Gastroesophageal sphincter (tissue), 4 donors: ENCODE measurements at regions not wholly inside any gene's neighbourhood (a gene's known extent, or its start where the extent isn't known, plus 50 kb on each side); places are given as distances from the start of the nearest gene placed in this dataset.
A peak's percentile ranks its signal among the peaks of the same experiment; 100 is the strongest.

Source experiments
- ATAC-seq: fragments of 150-250 bp; one replicate; pipeline ENCODE4 v1.9.1; 2016; ENCODE audit warnings: mild to moderate bottlenecking, moderate library complexity
- H3K27ac ChIP-seq, 4 donors: fragments of 200-600 bp; sonication (generic) in 3 of 4; 1 replicate in 3 of 4; 2 replicates in 1 of 4; pipeline ENCODE4 v1.5.1; 2016 to 2019
- H3K27me3 ChIP-seq: fragments of 200-600 bp; sonication (generic); one replicate; pipeline ENCODE4 v1.5.1; 2019
- H3K36me3 ChIP-seq, 2 donors: fragments of 200-600 bp; sonication (generic); one replicate each; pipeline ENCODE4 v1.5.1; 2019; ENCODE audit warnings: control low read depth in 1 of 2
- H3K4me1 ChIP-seq, 3 donors: fragments of 200-600 bp; sonication (generic); 1 replicate in 2 of 3; 2 replicates in 1 of 3; pipeline ENCODE4 v1.5.1; 2016 to 2019; ENCODE audit warnings: control low read depth in 2 of 3
- H3K4me3 ChIP-seq, 2 donors: fragments of 200-600 bp; sonication (generic); one replicate each; pipeline ENCODE4 v1.5.1; 2019; ENCODE audit warnings: mild to moderate bottlenecking in 1 of 2, moderate library complexity in 1 of 2
- H3K9me3 ChIP-seq, 3 donors: fragments of 200-600 bp; sonication (generic); one replicate each; pipeline ENCODE4 v1.5.1; 2017 to 2019; ENCODE audit warnings: control low read depth in 2 of 3
- EP300 ChIP-seq: sonication (generic); formaldehyde crosslinking; IDR thresholded peaks from one replicate; pipeline ENCODE4 v1.6.1; 2017; ENCODE audit warnings: antibody characterized with exemption, mild to moderate bottlenecking
- POLR2A ChIP-seq, 2 donors: fragments of 450-650 bp; IDR thresholded peaks; one replicate each; pipeline ENCODE4 v1.6.1; 2017; ENCODE audit warnings: antibody characterized with exemption in 2 of 2, mild to moderate bottlenecking in 2 of 2, moderate library complexity in 1 of 2
- POLR2AphosphoS5 ChIP-seq: sonication (generic); formaldehyde crosslinking; IDR thresholded peaks from one replicate; pipeline ENCODE4 v1.6.1; 2017; ENCODE audit warnings: antibody characterized with exemption
- WGBS, 2 donors: methylation state at CpG; one replicate each; pipeline ENCODE4 v1.1.5; 2018; ENCODE audit warnings: low coverage in 1 of 2; 5-methylcytosine and 5-hydroxymethylcytosine counted together
- TF ChIP-seq, protein P1 (sequence below), 4 experiments: fragments of 200-600 bp in 2 of 4; fragments of 450-650 bp in 2 of 4; sonication (generic) in 1 of 4; IDR thresholded peaks; one replicate each; pipeline ENCODE4 v1.5.1; 2017 to 2019; ENCODE audit warnings: antibody characterized with exemption in 4 of 4, mild to moderate bottlenecking in 2 of 4, moderate library complexity in 2 of 4

DNA sequence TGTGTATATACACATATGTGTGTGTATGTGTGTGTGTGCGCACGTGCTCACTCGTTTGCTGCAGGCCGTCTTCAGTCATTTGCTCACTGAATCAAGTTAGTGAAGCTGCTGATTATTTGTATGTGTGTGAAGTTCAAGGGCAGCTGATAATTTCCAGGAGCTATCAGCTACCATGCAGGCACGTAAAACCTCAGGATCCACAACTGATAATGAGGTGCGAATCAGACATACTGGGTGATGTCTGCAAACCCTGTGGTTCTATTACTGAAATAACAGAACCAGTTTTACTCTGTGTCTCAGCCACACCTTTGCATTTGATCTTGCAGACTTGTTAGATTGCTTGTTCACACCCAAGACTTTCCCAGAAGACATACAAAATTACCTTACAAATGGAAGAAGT is 257.6 kb downstream of the TAF11L14 start:
- Histone ChIP-seq H3K27ac (no peak overlapping the region), H3K9me3 (no peaks in the 10 kb centered on the region), H3K4me1 (no peaks in the 10 kb centered on the region), H3K36me3 (no peaks in the 10 kb centered on the region), H3K4me3 (no peak overlapping the region), H3K27me3 (no peaks in the 10 kb centered on the region)
- ATAC-seq = no peak
- WGBS, 2 donors = 53 to 81% methylated on average over 6 of the region's 6 CpGs
- TF ChIP-seq POLR2AphosphoS5 = no peak
- TF ChIP-seq EP300 = no peak
- TF ChIP-seq, protein P1, sequence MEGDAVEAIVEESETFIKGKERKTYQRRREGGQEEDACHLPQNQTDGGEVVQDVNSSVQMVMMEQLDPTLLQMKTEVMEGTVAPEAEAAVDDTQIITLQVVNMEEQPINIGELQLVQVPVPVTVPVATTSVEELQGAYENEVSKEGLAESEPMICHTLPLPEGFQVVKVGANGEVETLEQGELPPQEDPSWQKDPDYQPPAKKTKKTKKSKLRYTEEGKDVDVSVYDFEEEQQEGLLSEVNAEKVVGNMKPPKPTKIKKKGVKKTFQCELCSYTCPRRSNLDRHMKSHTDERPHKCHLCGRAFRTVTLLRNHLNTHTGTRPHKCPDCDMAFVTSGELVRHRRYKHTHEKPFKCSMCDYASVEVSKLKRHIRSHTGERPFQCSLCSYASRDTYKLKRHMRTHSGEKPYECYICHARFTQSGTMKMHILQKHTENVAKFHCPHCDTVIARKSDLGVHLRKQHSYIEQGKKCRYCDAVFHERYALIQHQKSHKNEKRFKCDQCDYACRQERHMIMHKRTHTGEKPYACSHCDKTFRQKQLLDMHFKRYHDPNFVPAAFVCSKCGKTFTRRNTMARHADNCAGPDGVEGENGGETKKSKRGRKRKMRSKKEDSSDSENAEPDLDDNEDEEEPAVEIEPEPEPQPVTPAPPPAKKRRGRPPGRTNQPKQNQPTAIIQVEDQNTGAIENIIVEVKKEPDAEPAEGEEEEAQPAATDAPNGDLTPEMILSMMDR (IDR thresholded peaks at IDR 0.05) = no peak
- no peak for TF ChIP-seq POLR2A (IDR thresholded peaks at IDR 0.05)

DNA sequence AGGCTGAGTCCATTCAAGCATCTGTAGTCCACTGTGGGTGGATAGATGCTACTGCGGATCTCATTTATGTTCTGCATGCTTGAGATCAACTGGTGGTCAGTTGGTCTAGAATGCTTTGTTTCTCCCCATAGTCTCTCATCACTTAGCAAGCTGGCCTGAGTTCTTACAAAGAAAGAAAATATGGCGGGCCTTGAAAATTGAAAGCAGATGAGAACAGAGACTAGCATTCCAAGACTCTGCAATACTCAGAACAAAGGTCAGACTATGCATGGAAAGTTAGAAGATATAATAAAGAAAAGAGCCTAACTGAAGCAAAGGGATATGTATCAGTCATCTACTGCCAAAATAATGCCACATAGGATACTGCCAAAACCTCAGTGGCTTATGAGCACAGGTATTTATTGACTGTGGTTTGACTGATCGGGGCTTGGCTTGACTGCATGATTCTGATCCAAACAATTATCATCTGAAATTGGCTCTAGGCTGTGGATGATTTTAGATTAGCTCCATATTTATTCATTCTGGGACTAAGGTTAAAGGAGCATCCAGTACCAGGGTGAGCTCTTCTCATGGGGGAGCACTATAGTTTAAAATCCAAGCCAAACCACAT is 258.9 kb downstream of the TAF11L14 start:
- TF ChIP-seq, protein P1 (IDR thresholded peaks at IDR 0.05) = no peak
- no peak for TF ChIP-seq EP300
- TF ChIP-seq POLR2AphosphoS5 = no peak
- 93 to 96% methylated on average over 3 of the region's 3 CpGs for WGBS, 2 donors
- ATAC-seq = no peak
- Histone ChIP-seq H3K4me1 (no peaks in the 10 kb centered on the region), H3K27ac (no peak overlapping the region), H3K9me3 (no peaks in the 10 kb centered on the region), H3K36me3 (no peaks in the 10 kb centered on the region), H3K27me3 (no peaks in the 10 kb centered on the region), H3K4me3 (no peak overlapping the region)

DNA sequence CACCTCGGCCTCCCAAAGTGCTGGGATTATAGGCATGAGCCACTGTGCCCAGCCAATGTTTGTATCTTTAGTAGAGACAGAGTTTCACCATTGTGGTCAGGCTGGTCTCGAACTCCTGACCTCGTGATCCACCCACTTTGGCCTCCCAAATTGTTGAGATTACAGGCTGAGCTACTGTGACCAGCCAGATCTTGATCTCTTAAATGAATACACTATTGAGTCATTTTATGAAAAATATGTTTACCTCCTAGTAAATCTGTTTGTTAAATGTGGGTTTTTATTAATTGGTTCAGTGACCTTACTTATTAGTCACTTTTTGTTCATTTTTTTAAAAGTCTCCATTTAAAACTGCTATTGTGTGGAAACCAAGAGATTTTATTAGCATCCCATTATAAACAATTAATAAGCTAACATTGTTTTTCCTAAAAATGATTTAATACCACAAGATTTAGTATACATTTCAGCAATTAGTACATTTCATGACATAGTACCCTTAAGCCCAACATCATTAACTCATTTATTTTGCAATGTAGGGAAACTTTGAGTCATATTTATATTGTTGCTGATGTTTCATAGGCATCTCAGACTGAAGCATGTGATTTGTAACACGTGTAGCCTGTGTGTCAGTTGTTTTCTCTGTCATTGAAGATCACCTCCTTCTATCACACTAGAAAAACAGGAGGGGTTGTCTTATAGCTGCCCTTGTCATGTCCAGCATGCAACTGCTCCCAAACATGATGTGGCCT is 261.2 kb downstream of the TAF11L14 start:
- H3K27ac ChIP-seq = no peak overlapping the region
- ATAC-seq = no peak
- WGBS, 2 donors = 67 to 84% methylated on average over 3 to 4 of the region's 4 CpGs

DNA sequence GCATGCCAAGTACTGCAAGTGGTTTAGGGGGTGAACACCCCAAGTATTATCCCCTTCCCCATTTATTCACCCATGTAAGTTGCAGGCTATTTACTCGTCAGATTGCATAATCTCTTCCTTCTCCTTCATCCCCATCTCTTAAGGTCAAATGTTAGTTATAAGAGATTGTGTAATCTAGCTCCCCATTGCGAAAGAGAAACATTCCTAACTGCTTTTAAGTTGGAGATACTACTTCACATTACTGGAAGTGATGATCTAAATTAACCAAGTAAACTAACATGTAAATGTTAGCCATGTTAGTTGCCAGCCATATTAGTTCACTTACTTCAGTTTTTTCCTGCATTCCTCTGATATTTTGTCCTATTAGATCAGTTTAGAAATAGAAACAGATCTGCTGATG is 262.3 kb downstream of the TAF11L14 start:
- Histone ChIP-seq H3K27me3 (no peaks in the 10 kb centered on the region), H3K4me3 (no peak overlapping the region), H3K27ac (no peak overlapping the region), H3K9me3 (no peaks in the 10 kb centered on the region), H3K4me1 (no peaks in the 10 kb centered on the region), H3K36me3 (no peaks in the 10 kb centered on the region)
- WGBS, 2 donors = 61 to 68% methylated on average over 2 of the region's 2 CpGs
- TF ChIP-seq POLR2AphosphoS5 = no peak
- TF ChIP-seq, protein P1 (IDR thresholded peaks at IDR 0.05) = no peak
- no peak for TF ChIP-seq EP300
- TF ChIP-seq POLR2A (IDR thresholded peaks at IDR 0.05) = no peak
- ATAC-seq = peak; percentile 46

More for the DNA sequence above, 261.2 kb downstream of the TAF11L14 start:
- Histone ChIP-seq H3K9me3 (no peaks in the 10 kb centered on the region), H3K36me3 (no peaks in the 10 kb centered on the region), H3K4me3 (no peak overlapping the region), H3K4me1 (no peaks in the 10 kb centered on the region), H3K27me3 (no peaks in the 10 kb centered on the region)
- TF ChIP-seq EP300 (no peak), POLR2A (IDR thresholded peaks at IDR 0.05) (no peak), POLR2AphosphoS5 (no peak)
- TF ChIP-seq, protein P1 (IDR thresholded peaks at IDR 0.05) = no peak

DNA sequence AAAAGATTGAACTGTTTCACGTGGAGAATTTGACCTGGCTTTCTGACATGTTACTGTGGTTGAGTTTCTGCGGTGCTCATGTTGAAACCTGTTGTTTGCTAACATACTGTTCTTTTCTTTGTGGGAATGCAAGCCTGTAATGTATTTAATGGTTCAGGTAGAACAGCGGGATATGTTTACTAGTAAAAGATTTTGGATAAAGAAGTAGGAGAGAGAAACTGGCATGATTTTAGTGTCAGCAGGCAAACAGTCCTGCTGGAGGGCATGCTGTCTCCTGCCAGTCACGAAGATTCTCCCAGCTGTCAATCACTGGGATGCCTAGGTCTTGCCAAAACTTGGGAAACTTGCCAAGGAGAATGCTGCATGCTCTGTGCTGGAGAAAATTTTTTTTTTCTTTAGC is 263.5 kb downstream of the TAF11L14 start:
- Histone ChIP-seq H3K27me3 (no peaks in the 10 kb centered on the region), H3K9me3 (no peaks in the 10 kb centered on the region), H3K4me3 (no peak overlapping the region), H3K4me1 (no peaks in the 10 kb centered on the region), H3K36me3 (no peaks in the 10 kb centered on the region), H3K27ac (no peak overlapping the region)
- 64 to 66% methylated on average over 4 of the region's 4 CpGs for WGBS, 2 donors
- TF ChIP-seq POLR2A (IDR thresholded peaks at IDR 0.05) (no peak), POLR2AphosphoS5 (no peak), EP300 (no peak)
- TF ChIP-seq, protein P1 (IDR thresholded peaks at IDR 0.05) = no peak
- ATAC-seq = no peak
